GM12878 (cell line): ENCODE measurements at regions not wholly inside any gene's neighbourhood (a gene's known extent, or its start where the extent isn't known, plus 50 kb on each side); places are given as distances from the start of the nearest gene placed in this dataset.

Experiments used
- ATAC-seq: fragments of 200-7000 bp; cut with Tn5 transposase; 3 replicates; pipeline ENCODE4 v1.9.1; 2020; ENCODE audit warnings: mild to moderate bottlenecking, moderate library complexity
- BruUV-seq: library from RNA; stranded (reverse); fragments of 400-500 nt; replicated peaks from 2 replicates; lab custom pipeline; 2021; lab: Mats Ljungman, UMichigan
- CTCF ChIA-PET: fragments of 300-600 bp; sonication (Branson Sonifier 250); formaldehyde crosslinking; extraction: SDS; loops from one replicate; lab custom pipeline; 2021; ENCODE audit warnings: inconsistent platforms; lab: Yijun Ruan, JAX
- POLR2A ChIA-PET: fragments of 350-600 bp; formaldehyde crosslinking; extraction: SDS; loops from one replicate; lab custom pipeline; 2021; ENCODE audit warnings: inconsistent platforms; lab: Charles Lee
- RAD21 ChIA-PET: fragments of 300-600 bp; sonication (Branson Sonifier 250); formaldehyde crosslinking; loops from one replicate; lab custom pipeline; 2023; ENCODE audit warnings: antibody characterized with exemption; ENCODE audit not compliant: unreplicated experiment; lab: Charles Lee
- SMC1A ChIA-PET: fragments of 300-600 bp; sonication (Branson Sonifier 250); formaldehyde crosslinking; loops from one replicate; lab custom pipeline; 2023; ENCODE audit not compliant: unreplicated experiment, uncharacterized antibody; lab: Charles Lee
- DNase-seq: peaks from one replicate; pipeline ENCODE4 v3.0.0-alpha.2; 2011; ENCODE audit warnings: low read depth, low spot score
- FAIRE-seq: peaks from 3 replicates; lab custom pipeline; 2011; peaks lifted over from hg19 to GRCh38; lab: Jason Lieb, UNC
- H2AFZ ChIP-seq: 2 replicates; pipeline ENCODE4 v1.6.0; 2011; ENCODE audit warnings: low read depth, low read length, control low read depth; ENCODE audit not compliant: control insufficient read depth
- H3K27ac ChIP-seq: 2 replicates; pipeline ENCODE4 v1.5.1; 2011; ENCODE audit warnings: control low read depth; ENCODE audit not compliant: control insufficient read depth, insufficient read depth
- H3K27me3 ChIP-seq, 2 experiments: replicated peaks in 1 of 2; 2 replicates each; pipeline versions ENCODE4 v1.6.0 to v1.6.1; 2011; ENCODE audit warnings: low read length in 1 of 2; ENCODE audit not compliant: control insufficient read depth in 2 of 2, insufficient read depth in 2 of 2
- H3K36me3 ChIP-seq, 2 experiments: 2 replicates each; pipeline ENCODE4 v1.5.1; 2011; ENCODE audit warnings: low read length in 1 of 2; ENCODE audit not compliant: control insufficient read depth in 2 of 2, insufficient read depth in 2 of 2
- H3K4me1 ChIP-seq: 2 replicates; pipeline ENCODE4 v1.6.1; 2011; ENCODE audit warnings: mild to moderate bottlenecking, low read length, moderate library complexity, mixed read lengths; ENCODE audit not compliant: control insufficient read depth, insufficient read depth
- H3K4me2 ChIP-seq: 2 replicates; pipeline ENCODE4 v1.6.0; 2011; ENCODE audit warnings: control low read depth; ENCODE audit not compliant: control insufficient read depth, insufficient read depth
- H3K4me3 ChIP-seq: fragments of 200-600 bp; sonication (generic); 2 replicates; pipeline ENCODE4 v1.5.1; 2016
- H3K79me2 ChIP-seq: 2 replicates; pipeline ENCODE4 v1.6.0; 2011; ENCODE audit warnings: low read length; ENCODE audit not compliant: control insufficient read depth, insufficient read depth
- H3K9ac ChIP-seq: 2 replicates; pipeline ENCODE4 v1.8.0; 2011; ENCODE audit warnings: low read length, control low read depth, mixed read lengths; ENCODE audit not compliant: control insufficient read depth, insufficient read depth
- H3K9me3 ChIP-seq: replicated peaks from 3 replicates; pipeline ENCODE4 v1.5.1; 2011; ENCODE audit warnings: mild to moderate bottlenecking, low read length; ENCODE audit not compliant: control insufficient read depth, insufficient read depth
- H4K20me1 ChIP-seq: 2 replicates; pipeline ENCODE4 v1.6.0; 2011; ENCODE audit not compliant: control insufficient read depth, insufficient read depth
- ASH2L ChIP-seq: fragments of 300-600, 200-600 bp; sonication (generic); IDR thresholded peaks from 2 replicates; pipeline ENCODE4 v1.6.1; 2017; ENCODE audit warnings: low read depth, mild to moderate bottlenecking, borderline replicate concordance
- BACH1 ChIP-seq: fragments of 450-650 bp; IDR thresholded peaks from 2 replicates; pipeline ENCODE4 v1.6.1; 2017; ENCODE audit warnings: mild to moderate bottlenecking, borderline replicate concordance
- CBX5 ChIP-seq: sonication (generic); IDR thresholded peaks from 2 replicates; pipeline ENCODE4 v1.6.1; 2016; ENCODE audit warnings: low read depth, moderate library complexity, mild to moderate bottlenecking, inconsistent platforms
- EED ChIP-seq: sonication (generic); IDR thresholded peaks from 2 replicates; pipeline ENCODE4 v1.6.1; 2016; ENCODE audit warnings: antibody characterized with exemption, low read depth
- EGR1 ChIP-seq, 2 experiments: IDR thresholded peaks; 1 replicate in 1 of 2; 2 replicates in 1 of 2; pipeline ENCODE4 v1.6.1; 2011 to 2012; ENCODE audit warnings: low read depth in 2 of 2, low read length in 2 of 2, borderline replicate concordance in 1 of 2, mild to moderate bottlenecking in 1 of 2, moderate library complexity in 1 of 2
- EZH2 ChIP-seq: IDR thresholded peaks from 2 replicates; pipeline ENCODE4 v1.6.1; 2012; ENCODE audit warnings: low read depth, mild to moderate bottlenecking, control low read depth, inconsistent platforms, low read length, borderline replicate concordance; ENCODE audit not compliant: control insufficient read depth
- GATAD2B ChIP-seq: fragments of 450-650 bp; conservative IDR thresholded peaks from 2 replicates; pipeline ENCODE4 v1.6.1; 2017; ENCODE audit warnings: low read depth, mild to moderate bottlenecking, moderate library complexity
- HCFC1 ChIP-seq: fragments of 150-350 bp; IDR thresholded peaks from 2 replicates; pipeline ENCODE4 v1.6.1; 2014; ENCODE audit warnings: low read length
- KLF5 ChIP-seq: fragments of 450-650 bp; IDR thresholded peaks from 2 replicates; pipeline ENCODE4 v1.6.1; 2014; ENCODE audit warnings: mild to moderate bottlenecking; ENCODE audit not compliant: partially characterized antibody
- MTA2 ChIP-seq: fragments of 450-650 bp; IDR thresholded peaks from 2 replicates; pipeline ENCODE4 v1.6.1; 2016; ENCODE audit warnings: low read depth, mild to moderate bottlenecking, moderate library complexity
- NR2F1 ChIP-seq: fragments of 450-650 bp; conservative IDR thresholded peaks from 2 replicates; pipeline ENCODE4 v1.6.1; 2017; ENCODE audit warnings: mild to moderate bottlenecking
- PBX3 ChIP-seq: IDR thresholded peaks from 2 replicates; pipeline ENCODE4 v1.6.1; 2011; ENCODE audit warnings: mild to moderate bottlenecking, low read depth, low read length, moderate library complexity; ENCODE audit not compliant: insufficient replicate concordance
- STAT3 ChIP-seq: IDR thresholded peaks from 2 replicates; pipeline ENCODE4 v1.6.1; 2011; ENCODE audit warnings: low read depth, low read length, improper control_type of control experiment
- SUPT20H ChIP-seq: IDR thresholded peaks from 2 replicates; pipeline ENCODE4 v1.6.1; 2011; ENCODE audit warnings: low read depth, mild to moderate bottlenecking, low read length, moderate library complexity, borderline replicate concordance; ENCODE audit not compliant: control insufficient read depth
- SUZ12 ChIP-seq: fragments of 200-600 bp; sonication (generic); IDR thresholded peaks from one replicate; pipeline ENCODE4 v1.6.1; 2018; ENCODE audit warnings: antibody characterized with exemption, mild to moderate bottlenecking; ENCODE audit not compliant: unreplicated experiment
- ZBED1 ChIP-seq: IDR thresholded peaks from 2 replicates; pipeline ENCODE4 v1.6.1; 2016; ENCODE audit warnings: borderline replicate concordance
- WGBS: methylation state at CpG from one replicate; pipeline ENCODE4 v1.1.6; 2016; ENCODE audit warnings: low lambda C conversion rate; ENCODE audit not compliant: insufficient replicate concordance, insufficient coverage; ENCODE audit errors: missing lambda C conversion rate; 5-methylcytosine and 5-hydroxymethylcytosine counted together
- in situ Hi-C: fragments of 300-500 bp; cut with MboI; formaldehyde crosslinking; loops from 9 replicates; pipeline ENCODE4 v1.14.3; 2018; ENCODE audit warnings: mixed read lengths
- intact Hi-C: fragments of 100-400 bp; cut with micrococcal nuclease; formaldehyde crosslinking; loops from one replicate; pipeline ENCODE4 v1.14.2; 2022; ENCODE audit not compliant: unreplicated experiment
- TF ChIP-seq, protein P1 (sequence below): IDR thresholded peaks from 2 replicates; pipeline ENCODE4 v1.6.1; 2011; ENCODE audit warnings: borderline replicate concordance, low read depth, mild to moderate bottlenecking, moderate library complexity, low read length; ENCODE audit not compliant: insufficient read depth, poor library complexity, severe bottlenecking

GRCh38 chr6:120348926-120349325 lies 985.4 kb downstream of the TBC1D32 start:
- Histone ChIP-seq H2AFZ (no peak overlapping the region), H3K27me3 (no peaks in the 10 kb centered on the region), H3K9me3 (no peaks in the 10 kb centered on the region), H4K20me1 (no peaks in the 10 kb centered on the region), H3K9ac (no peak overlapping the region), H3K79me2 (no peaks in the 10 kb centered on the region), H3K4me3 (no peak overlapping the region), H3K4me2 (no peak overlapping the region), H3K4me1 (no peaks in the 10 kb centered on the region), H3K36me3 (no peaks in the 10 kb centered on the region), H3K27ac (no peak overlapping the region)
- ATAC-seq (no peak), FAIRE-seq (no peak), DNase-seq (no peak)
- RAD21 ChIA-PET, result no interaction called here
- no TSS peak for BruUV-seq
- POLR2A ChIA-PET, result no interaction called here
- intact Hi-C loops, result no loop called here
- SMC1A ChIA-PET, result no interaction called here
- CTCF ChIA-PET, result no interaction called here
- no peak for TF ChIP-seq SUPT20H
- in situ Hi-C loops, result no loop called here
- 45% methylated on average over 2 of the region's 2 CpGs for WGBS

DNA sequence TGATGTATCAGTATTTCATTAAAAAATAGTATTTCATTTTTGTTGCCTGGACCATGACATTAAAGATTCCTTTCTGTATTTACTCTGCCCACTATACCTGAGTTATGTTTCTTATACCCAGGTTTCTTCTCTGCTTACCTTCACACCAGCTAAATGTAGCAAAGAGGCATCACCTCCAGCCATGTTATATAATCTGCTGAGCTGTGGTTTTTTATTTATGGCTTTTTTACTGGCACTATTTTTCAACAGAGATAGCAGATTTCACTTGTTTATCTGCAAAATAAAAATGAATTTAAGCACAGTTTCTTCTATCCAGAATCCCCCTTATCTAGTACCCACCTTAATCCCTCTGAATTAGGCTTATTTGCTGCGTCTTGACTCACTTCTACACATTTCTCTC lies 979.0 kb upstream of the MAN1A1 start:
- ChIA-PET POLR2A (no interaction called here), SMC1A (no interaction called here), RAD21 (no interaction called here), CTCF (no interaction called here)
- no peak overlapping the region for H3K4me2 ChIP-seq
- no peak for FAIRE-seq
- in situ Hi-C loops (no loop called here), intact Hi-C loops (no loop called here)
- H3K36me3 ChIP-seq, result no peaks in the 10 kb centered on the region
- 0% methylated on average over 1 of the region's 1 CpG for WGBS
- no peak for ATAC-seq
- no peak overlapping the region for H3K4me3 ChIP-seq
- no peak overlapping the region for H3K9ac ChIP-seq
- no peaks in the 10 kb centered on the region for H3K27me3 ChIP-seq
- H3K79me2 ChIP-seq, result no peaks in the 10 kb centered on the region
- no peaks in the 10 kb centered on the region for H4K20me1 ChIP-seq
- no peak overlapping the region for H3K27ac ChIP-seq
- H3K4me1 ChIP-seq, result no peaks in the 10 kb centered on the region
- DNase-seq, result no peak
- no peaks in the 10 kb centered on the region for H3K9me3 ChIP-seq
- no TSS peak for BruUV-seq
- no peak overlapping the region for H2AFZ ChIP-seq
- no peak for TF ChIP-seq GATAD2B
- no peak for TF ChIP-seq CBX5
- no peak for TF ChIP-seq HCFC1
- no peak for TF ChIP-seq EED
- no peak for TF ChIP-seq ZBED1
- no peak for TF ChIP-seq BACH1
- no peak for TF ChIP-seq PBX3
- no peak for TF ChIP-seq ASH2L
- TF ChIP-seq KLF5, result no peak
- TF ChIP-seq, protein P1, sequence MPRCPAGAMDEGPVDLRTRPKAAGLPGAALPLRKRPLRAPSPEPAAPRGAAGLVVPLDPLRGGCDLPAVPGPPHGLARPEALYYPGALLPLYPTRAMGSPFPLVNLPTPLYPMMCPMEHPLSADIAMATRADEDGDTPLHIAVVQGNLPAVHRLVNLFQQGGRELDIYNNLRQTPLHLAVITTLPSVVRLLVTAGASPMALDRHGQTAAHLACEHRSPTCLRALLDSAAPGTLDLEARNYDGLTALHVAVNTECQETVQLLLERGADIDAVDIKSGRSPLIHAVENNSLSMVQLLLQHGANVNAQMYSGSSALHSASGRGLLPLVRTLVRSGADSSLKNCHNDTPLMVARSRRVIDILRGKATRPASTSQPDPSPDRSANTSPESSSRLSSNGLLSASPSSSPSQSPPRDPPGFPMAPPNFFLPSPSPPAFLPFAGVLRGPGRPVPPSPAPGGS, result no peak
- TF ChIP-seq NR2F1, result no peak
- TF ChIP-seq SUZ12, result no peak
- TF ChIP-seq MTA2, result no peak
- TF ChIP-seq STAT3, result no peak
- TF ChIP-seq EZH2, result no peak
- TF ChIP-seq EGR1 (IDR thresholded peaks at IDR 0.05; ENCODE audit: borderline replicate concordance in 1 of 2, low read depth in 2 of 2, low read length in 2 of 2), result no peak
